ENCODE measurements at regions not wholly inside any gene's neighbourhood (a gene's known extent, or its start where the extent isn't known, plus 50 kb on each side); places are given as distances from the start of the nearest gene placed in this dataset.

DNA sequence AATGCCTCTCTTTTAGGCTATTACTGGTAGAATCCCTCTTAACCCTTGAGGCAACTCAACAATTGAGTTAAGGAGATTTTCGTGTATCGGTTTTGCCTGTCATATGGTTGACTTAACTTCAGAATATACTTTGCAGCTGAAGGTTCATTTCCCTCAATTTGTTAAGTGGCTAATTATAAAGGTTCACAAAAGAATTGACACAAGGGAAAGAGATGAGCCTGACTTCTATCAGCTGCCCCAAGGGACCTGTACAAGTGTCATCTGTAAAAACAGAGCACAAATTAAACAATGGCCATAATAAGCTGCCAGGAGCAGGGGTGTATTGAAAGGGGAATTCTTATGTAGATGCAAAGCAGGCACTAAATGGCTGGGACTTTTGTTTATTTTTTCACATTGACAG lies 334.8 kb upstream of the OBI1 start:
- TF ChIP-seq, protein P1, sequence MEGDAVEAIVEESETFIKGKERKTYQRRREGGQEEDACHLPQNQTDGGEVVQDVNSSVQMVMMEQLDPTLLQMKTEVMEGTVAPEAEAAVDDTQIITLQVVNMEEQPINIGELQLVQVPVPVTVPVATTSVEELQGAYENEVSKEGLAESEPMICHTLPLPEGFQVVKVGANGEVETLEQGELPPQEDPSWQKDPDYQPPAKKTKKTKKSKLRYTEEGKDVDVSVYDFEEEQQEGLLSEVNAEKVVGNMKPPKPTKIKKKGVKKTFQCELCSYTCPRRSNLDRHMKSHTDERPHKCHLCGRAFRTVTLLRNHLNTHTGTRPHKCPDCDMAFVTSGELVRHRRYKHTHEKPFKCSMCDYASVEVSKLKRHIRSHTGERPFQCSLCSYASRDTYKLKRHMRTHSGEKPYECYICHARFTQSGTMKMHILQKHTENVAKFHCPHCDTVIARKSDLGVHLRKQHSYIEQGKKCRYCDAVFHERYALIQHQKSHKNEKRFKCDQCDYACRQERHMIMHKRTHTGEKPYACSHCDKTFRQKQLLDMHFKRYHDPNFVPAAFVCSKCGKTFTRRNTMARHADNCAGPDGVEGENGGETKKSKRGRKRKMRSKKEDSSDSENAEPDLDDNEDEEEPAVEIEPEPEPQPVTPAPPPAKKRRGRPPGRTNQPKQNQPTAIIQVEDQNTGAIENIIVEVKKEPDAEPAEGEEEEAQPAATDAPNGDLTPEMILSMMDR (IDR thresholded peaks at IDR 0.05): no peak
- no peak for TF ChIP-seq ZNF121 (CRISPR knock-in tag; IDR thresholded peaks at IDR 0.05)
- TF ChIP-seq, protein P2, sequence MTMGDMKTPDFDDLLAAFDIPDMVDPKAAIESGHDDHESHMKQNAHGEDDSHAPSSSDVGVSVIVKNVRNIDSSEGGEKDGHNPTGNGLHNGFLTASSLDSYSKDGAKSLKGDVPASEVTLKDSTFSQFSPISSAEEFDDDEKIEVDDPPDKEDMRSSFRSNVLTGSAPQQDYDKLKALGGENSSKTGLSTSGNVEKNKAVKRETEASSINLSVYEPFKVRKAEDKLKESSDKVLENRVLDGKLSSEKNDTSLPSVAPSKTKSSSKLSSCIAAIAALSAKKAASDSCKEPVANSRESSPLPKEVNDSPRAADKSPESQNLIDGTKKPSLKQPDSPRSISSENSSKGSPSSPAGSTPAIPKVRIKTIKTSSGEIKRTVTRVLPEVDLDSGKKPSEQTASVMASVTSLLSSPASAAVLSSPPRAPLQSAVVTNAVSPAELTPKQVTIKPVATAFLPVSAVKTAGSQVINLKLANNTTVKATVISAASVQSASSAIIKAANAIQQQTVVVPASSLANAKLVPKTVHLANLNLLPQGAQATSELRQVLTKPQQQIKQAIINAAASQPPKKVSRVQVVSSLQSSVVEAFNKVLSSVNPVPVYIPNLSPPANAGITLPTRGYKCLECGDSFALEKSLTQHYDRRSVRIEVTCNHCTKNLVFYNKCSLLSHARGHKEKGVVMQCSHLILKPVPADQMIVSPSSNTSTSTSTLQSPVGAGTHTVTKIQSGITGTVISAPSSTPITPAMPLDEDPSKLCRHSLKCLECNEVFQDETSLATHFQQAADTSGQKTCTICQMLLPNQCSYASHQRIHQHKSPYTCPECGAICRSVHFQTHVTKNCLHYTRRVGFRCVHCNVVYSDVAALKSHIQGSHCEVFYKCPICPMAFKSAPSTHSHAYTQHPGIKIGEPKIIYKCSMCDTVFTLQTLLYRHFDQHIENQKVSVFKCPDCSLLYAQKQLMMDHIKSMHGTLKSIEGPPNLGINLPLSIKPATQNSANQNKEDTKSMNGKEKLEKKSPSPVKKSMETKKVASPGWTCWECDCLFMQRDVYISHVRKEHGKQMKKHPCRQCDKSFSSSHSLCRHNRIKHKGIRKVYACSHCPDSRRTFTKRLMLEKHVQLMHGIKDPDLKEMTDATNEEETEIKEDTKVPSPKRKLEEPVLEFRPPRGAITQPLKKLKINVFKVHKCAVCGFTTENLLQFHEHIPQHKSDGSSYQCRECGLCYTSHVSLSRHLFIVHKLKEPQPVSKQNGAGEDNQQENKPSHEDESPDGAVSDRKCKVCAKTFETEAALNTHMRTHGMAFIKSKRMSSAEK (CRISPR knock-in tag; IDR thresholded peaks at IDR 0.05; ENCODE audit: borderline replicate concordance): no peak
- TF ChIP-seq, protein P3, sequence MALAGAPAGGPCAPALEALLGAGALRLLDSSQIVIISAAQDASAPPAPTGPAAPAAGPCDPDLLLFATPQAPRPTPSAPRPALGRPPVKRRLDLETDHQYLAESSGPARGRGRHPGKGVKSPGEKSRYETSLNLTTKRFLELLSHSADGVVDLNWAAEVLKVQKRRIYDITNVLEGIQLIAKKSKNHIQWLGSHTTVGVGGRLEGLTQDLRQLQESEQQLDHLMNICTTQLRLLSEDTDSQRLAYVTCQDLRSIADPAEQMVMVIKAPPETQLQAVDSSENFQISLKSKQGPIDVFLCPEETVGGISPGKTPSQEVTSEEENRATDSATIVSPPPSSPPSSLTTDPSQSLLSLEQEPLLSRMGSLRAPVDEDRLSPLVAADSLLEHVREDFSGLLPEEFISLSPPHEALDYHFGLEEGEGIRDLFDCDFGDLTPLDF (CRISPR knock-in tag; IDR thresholded peaks at IDR 0.05): no peak
- TF ChIP-seq, protein P4, sequence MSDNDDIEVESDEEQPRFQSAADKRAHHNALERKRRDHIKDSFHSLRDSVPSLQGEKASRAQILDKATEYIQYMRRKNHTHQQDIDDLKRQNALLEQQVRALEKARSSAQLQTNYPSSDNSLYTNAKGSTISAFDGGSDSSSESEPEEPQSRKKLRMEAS (CRISPR knock-in tag; IDR thresholded peaks at IDR 0.05): no peak
